ENCODE measurements at regions not wholly inside any gene's neighbourhood (a gene's known extent, or its start where the extent isn't known, plus 50 kb on each side); places are given as distances from the start of the nearest gene placed in this dataset.

- DNase-seq (ENCODE audit: low read depth, low spot score) (peak; percentile 67), FAIRE-seq (peak; percentile 89)
- no peaks in the 10 kb centered on the region for H3K27me3 ChIP-seq (ENCODE audit: control insufficient read depth in 2 of 2, insufficient read depth in 2 of 2, low read length in 2 of 2)
- no peak overlapping the region for H3K27ac ChIP-seq (ENCODE audit: insufficient read depth, low read depth, low read length)
- ChIA-PET POLR2A (no interaction called here), CTCF (interaction anchor here (0.6 to 2.5 kb wide), 6 partner anchors 11 to 636 kb away, joined by 3 to 25 read pairs (median 3); no protein-coding TSS in a partner anchor)
- H4K20me1 ChIP-seq (replicated peaks; ENCODE audit: control insufficient read depth, extremely low read depth, insufficient read depth, low read length), result no peaks in the 10 kb centered on the region
- H3K4me3 ChIP-seq (replicated peaks in 1 of 3; ENCODE audit: insufficient read depth in 1 of 3, low read depth in 1 of 3, low read length in 3 of 3), result no peak overlapping the region
- H3K4me1 ChIP-seq (ENCODE audit: control insufficient read depth, extremely low read depth, insufficient read depth, low read length), result no peaks in the 10 kb centered on the region
- no peaks in the 10 kb centered on the region for H3K9me1 ChIP-seq (replicated peaks; ENCODE audit: control insufficient read depth, extremely low read depth, insufficient read depth, low read length)
- intact Hi-C loops (cut with micrococcal nuclease), result loop anchor here (2.0 to 10.0 kb wide), 3 partner anchors 80 to 636 kb away; no protein-coding TSS in a partner anchor
- dilution Hi-C loops (cut with MboI; ENCODE audit: extremely low pct_ligation_motif_present, low sequenced_read_pairs), result no loop called here
- BruUV-seq (replicated peaks), result no TSS peak
- no peak overlapping the region for H3K4me2 ChIP-seq (ENCODE audit: insufficient read depth, low read length)
- TF ChIP-seq EZH2 (IDR thresholded peaks at IDR 0.05; ENCODE audit: borderline replicate concordance, low read depth, low read length, severe bottlenecking), result no peak
- TF ChIP-seq, protein P1, sequence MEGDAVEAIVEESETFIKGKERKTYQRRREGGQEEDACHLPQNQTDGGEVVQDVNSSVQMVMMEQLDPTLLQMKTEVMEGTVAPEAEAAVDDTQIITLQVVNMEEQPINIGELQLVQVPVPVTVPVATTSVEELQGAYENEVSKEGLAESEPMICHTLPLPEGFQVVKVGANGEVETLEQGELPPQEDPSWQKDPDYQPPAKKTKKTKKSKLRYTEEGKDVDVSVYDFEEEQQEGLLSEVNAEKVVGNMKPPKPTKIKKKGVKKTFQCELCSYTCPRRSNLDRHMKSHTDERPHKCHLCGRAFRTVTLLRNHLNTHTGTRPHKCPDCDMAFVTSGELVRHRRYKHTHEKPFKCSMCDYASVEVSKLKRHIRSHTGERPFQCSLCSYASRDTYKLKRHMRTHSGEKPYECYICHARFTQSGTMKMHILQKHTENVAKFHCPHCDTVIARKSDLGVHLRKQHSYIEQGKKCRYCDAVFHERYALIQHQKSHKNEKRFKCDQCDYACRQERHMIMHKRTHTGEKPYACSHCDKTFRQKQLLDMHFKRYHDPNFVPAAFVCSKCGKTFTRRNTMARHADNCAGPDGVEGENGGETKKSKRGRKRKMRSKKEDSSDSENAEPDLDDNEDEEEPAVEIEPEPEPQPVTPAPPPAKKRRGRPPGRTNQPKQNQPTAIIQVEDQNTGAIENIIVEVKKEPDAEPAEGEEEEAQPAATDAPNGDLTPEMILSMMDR (IDR thresholded peaks at IDR 0.05; ENCODE audit: extremely low read depth in 1 of 2, insufficient read depth in 1 of 2, low read depth in 1 of 2, low read length in 2 of 2), result peak; percentile 60 to 78
- no peaks in the 10 kb centered on the region for H3K36me3 ChIP-seq (ENCODE audit: control insufficient read depth in 2 of 2, extremely low read depth in 1 of 2, insufficient read depth in 2 of 2, low read length in 2 of 2)
- no peak overlapping the region for H3K9ac ChIP-seq (replicated peaks; ENCODE audit: extremely low read depth, insufficient read depth, low read length)
- H3K79me2 ChIP-seq (ENCODE audit: control insufficient read depth, insufficient read depth, low read length), result no peaks in the 10 kb centered on the region
- H3K9me3 ChIP-seq (replicated peaks; ENCODE audit: control insufficient read depth, insufficient read depth, low read length), result no peaks in the 10 kb centered on the region
- no peak overlapping the region for H2AFZ ChIP-seq (ENCODE audit: low read depth, low read length)
These were observed 381.6 kb upstream of the ASIC2 start for GRCh38 chr17:33674685-33675084.

DNA sequence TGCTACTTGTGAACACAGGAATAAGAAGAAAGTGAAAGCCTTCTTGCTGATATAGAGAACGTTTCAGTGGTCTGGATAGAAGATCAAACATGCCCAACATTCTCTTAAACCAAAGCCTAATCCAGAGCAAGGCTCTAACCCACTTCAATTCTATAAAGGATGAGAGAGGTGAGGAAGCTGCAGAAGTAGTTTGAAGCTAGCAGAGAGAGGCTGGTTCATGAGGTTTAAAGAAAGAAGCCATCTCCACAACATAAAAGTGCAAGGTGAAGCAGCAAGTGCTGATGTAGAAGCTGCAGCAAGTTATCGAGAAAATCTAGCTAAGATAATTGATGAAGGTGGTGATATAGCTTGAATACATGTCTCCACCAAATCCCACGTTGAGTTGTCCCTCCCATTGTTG lies 383.3 kb upstream of the ASIC2 start:
- no peaks in the 10 kb centered on the region for H3K36me3 ChIP-seq (ENCODE audit: control insufficient read depth in 2 of 2, extremely low read depth in 1 of 2, insufficient read depth in 2 of 2, low read length in 2 of 2)
- dilution Hi-C loops (cut with MboI; ENCODE audit: extremely low pct_ligation_motif_present, low sequenced_read_pairs), result no loop called here
- ChIA-PET POLR2A (no interaction called here), CTCF (no interaction called here)
- no peak overlapping the region for H3K27ac ChIP-seq (ENCODE audit: insufficient read depth, low read depth, low read length)
- no peak overlapping the region for H2AFZ ChIP-seq (ENCODE audit: low read depth, low read length)
- no peak for DNase-seq (ENCODE audit: low read depth, low spot score)
- no peaks in the 10 kb centered on the region for H3K9me3 ChIP-seq (replicated peaks; ENCODE audit: control insufficient read depth, insufficient read depth, low read length)
- H3K79me2 ChIP-seq (ENCODE audit: control insufficient read depth, insufficient read depth, low read length), result no peaks in the 10 kb centered on the region
- no peaks in the 10 kb centered on the region for H3K27me3 ChIP-seq (ENCODE audit: control insufficient read depth in 2 of 2, insufficient read depth in 2 of 2, low read length in 2 of 2)
- no TSS peak for BruUV-seq (replicated peaks)
- intact Hi-C loops (cut with micrococcal nuclease), result loop anchor here (10.0 kb wide), 1 partner anchor 78 kb away; no protein-coding TSS in a partner anchor
- no peaks in the 10 kb centered on the region for H4K20me1 ChIP-seq (replicated peaks; ENCODE audit: control insufficient read depth, extremely low read depth, insufficient read depth, low read length)
- no peaks in the 10 kb centered on the region for H3K9me1 ChIP-seq (replicated peaks; ENCODE audit: control insufficient read depth, extremely low read depth, insufficient read depth, low read length)
- no peaks in the 10 kb centered on the region for H3K4me1 ChIP-seq (ENCODE audit: control insufficient read depth, extremely low read depth, insufficient read depth, low read length)
- no peak overlapping the region for H3K4me2 ChIP-seq (ENCODE audit: insufficient read depth, low read length)
- TF ChIP-seq EZH2 (IDR thresholded peaks at IDR 0.05; ENCODE audit: borderline replicate concordance, low read depth, low read length, severe bottlenecking) (no peak), JUN (IDR thresholded peaks at IDR 0.05; ENCODE audit: borderline replicate concordance, insufficient read depth, insufficient read length, low read depth) (no peak), MAX (IDR thresholded peaks at IDR 0.05; ENCODE audit: insufficient read depth, insufficient read length) (no peak), GATA2 (IDR thresholded peaks at IDR 0.05; ENCODE audit: insufficient read depth, insufficient read length, low read depth, low read length) (no peak), POLR2A (IDR thresholded peaks at IDR 0.05; ENCODE audit: low read depth, low read length) (no peak), MYC (IDR thresholded peaks at IDR 0.05; ENCODE audit: low read depth, low read length) (no peak), POLR2AphosphoS5 (IDR thresholded peaks at IDR 0.05; ENCODE audit: insufficient read depth, low read depth, low read length) (no peak)
- no peak overlapping the region for H3K4me3 ChIP-seq (replicated peaks in 1 of 3; ENCODE audit: insufficient read depth in 1 of 3, low read depth in 1 of 3, low read length in 3 of 3)
- no peak overlapping the region for H3K9ac ChIP-seq (replicated peaks; ENCODE audit: extremely low read depth, insufficient read depth, low read length)
- no peak for FAIRE-seq

All from endothelial cell of umbilical vein (primary cell).